GM19467 (cell line): ENCODE measurements at regions not wholly inside any gene's neighbourhood (a gene's known extent, or its start where the extent isn't known, plus 50 kb on each side); places are given as distances from the start of the nearest gene placed in this dataset.
A peak's percentile ranks its signal among the peaks of the same experiment; 100 is the strongest.
"Not testable (repeated sequence)": the region's sequence is repeated elsewhere in the genome, so short reads cannot be mapped to it uniquely, and the experiment has no call there.

ENCODE experiments used
- ATAC-seq: cut with Tn5 transposase; IDR thresholded peaks from one replicate; pipeline ENCODE4 v1.9.1; 2021; ENCODE audit warnings: mild to moderate bottlenecking, moderate library complexity; ENCODE audit not compliant: unreplicated experiment

DNA sequence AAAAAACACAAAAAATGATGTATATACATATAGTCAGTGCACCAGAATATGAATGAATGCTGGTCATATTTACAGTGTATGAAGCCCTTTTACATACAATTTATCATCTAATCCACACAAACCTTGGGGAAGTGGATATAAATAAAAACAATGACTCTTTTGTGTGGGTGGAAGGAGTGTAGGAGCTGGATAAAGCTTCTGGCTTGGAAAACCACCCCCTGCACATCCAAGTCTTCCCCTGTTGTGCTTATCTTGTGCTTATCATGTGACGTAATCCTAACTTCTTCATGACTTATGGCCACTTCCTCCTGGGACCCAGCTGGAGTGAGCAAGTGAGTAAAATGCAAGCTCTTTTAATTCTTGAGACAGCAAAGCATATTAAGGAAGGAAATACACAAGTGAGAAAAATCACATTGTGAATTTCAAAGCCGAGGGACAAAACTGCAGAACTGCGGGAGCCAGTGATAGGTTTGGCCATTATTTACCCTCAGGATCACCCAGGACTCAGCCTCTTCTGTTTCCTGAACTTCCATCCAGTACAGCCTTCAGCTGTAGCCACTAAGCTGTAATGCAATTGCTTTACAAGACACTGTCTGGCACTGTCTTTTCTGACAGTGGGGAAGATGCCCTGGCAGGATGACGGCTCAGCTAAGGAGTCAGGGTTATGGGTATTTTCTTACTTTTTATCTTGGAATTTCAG lies 104.0 kb upstream of the PPM1J start:
- ATAC-seq, result no peak

DNA sequence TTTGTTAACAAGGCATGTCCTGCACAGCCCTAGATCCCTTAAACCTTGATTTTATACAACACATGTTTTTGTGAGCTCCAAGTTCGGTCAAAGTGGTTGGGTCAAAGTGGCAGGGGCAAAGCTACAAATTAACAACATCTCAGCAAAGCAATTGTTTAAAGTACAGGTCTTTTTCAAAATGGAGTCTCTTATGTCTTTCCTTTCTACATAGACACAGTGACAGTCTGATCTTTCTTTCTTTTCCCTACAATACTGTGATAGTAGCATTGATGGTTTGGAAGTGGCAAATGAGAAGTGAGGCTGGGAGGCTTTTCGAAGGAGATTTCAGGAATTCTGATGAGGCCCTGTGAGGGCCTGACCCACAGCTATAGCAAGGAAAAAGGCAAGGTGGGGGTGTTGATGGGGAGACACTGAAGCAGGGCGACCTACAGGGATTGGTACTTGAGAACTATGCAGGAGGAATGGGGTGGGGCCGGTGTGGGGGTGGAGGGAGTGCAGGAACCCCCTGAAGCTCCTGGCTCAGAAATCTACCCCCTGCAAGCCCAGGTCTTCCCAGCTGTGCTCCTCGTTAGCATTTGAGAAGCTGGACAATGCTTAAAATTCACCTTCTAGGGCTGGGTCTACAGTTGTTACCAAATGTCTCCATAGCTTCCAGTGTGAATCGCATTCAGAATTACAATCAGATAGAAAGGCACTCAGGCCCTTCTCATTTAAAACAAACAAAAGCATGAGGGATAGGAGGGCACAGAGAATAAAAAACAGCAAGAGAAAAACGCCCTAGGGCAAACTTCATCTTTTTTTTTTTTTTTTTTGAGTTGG lies 102.6 kb upstream of the PPM1J start:
- ATAC-seq, result no peak

GRCh38 chr1:112815376-112815775 lies 100.2 kb upstream of the PPM1J start:
- no peak for ATAC-seq

DNA sequence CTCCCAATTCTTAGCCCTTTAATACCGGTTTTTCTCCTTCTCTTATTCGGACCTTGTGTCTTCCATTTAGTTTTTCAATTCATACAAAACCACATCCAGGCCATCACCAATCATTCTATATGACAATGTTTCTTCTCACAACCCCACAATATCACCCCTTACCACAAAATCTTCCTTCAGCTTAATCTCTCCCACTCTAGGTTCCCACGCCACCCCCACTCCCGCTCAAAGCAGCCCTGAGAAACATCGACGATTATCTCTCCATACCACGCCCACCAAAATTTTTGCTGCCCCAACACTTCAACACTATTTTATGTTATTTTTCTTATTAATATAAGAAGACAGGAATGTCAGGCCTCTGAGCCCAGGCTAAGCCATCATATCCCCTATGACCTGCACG lies 99.5 kb upstream of the PPM1J start:
- not testable (repeated sequence) for ATAC-seq

GRCh38 chr1:112808861-112809684 lies 93.9 kb upstream of the PPM1J start:
- ATAC-seq, result peak; percentile 56

GRCh38 chr1:112807999-112808398 lies 92.9 kb upstream of the PPM1J start:
- ATAC-seq, result no peak

GRCh38 chr1:112807117-112807516 lies 92.0 kb upstream of the PPM1J start:
- no peak for ATAC-seq

- ATAC-seq, result no peak
Measured at GRCh38 chr1:112806090-112806642, 91.0 kb upstream of the PPM1J start.

DNA sequence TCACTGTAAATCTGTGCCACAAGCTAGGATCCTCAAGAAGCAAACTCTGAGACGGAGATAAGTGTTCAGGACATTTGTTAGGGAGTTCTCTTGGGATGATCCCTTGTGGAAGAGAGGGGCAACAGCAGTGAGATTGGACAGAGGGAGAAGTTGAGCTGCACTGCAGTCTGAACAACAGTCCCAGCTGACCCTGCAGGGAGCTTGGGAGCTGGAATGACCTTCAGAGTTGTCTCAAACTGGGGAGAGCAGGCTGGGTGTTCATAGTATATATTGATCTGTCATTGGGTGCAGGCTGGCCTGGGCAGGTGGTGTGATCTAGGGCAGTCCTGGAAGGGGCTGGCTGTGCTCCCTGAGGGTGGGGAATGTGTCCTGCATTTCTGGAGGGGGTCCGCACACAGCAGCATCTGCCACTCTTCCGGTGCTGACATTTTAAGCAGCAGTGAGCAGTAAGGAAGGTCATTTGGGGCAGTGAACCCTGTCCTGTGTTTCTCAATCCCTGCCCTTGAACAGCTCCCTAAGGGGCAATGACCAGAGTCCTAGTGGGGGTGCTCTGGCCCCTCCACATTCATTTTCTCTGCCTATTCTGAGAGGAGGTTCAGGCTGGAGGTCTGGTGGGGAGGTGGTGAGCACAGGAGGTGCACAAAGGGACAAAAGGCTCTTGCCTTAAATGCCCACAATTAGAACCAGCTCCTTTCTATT lies 90.2 kb upstream of the PPM1J start:
- ATAC-seq, result no peak

GRCh38 chr1:112803906-112804762 lies 89.0 kb upstream of the PPM1J start:
- ATAC-seq, result peak; percentile 84

- no peak for ATAC-seq
Measured at GRCh38 chr1:112800289-112800688, 85.2 kb upstream of the PPM1J start.

GRCh38 chr1:112798292-112798691 lies 83.2 kb upstream of the PPM1J start:
- ATAC-seq, result no peak

GRCh38 chr1:112797224-112797623 lies 82.1 kb upstream of the PPM1J start:
- ATAC-seq, result no peak

GRCh38 chr1:112794654-112795239 lies 79.6 kb upstream of the PPM1J start:
- ATAC-seq, result peak; percentile 68

DNA sequence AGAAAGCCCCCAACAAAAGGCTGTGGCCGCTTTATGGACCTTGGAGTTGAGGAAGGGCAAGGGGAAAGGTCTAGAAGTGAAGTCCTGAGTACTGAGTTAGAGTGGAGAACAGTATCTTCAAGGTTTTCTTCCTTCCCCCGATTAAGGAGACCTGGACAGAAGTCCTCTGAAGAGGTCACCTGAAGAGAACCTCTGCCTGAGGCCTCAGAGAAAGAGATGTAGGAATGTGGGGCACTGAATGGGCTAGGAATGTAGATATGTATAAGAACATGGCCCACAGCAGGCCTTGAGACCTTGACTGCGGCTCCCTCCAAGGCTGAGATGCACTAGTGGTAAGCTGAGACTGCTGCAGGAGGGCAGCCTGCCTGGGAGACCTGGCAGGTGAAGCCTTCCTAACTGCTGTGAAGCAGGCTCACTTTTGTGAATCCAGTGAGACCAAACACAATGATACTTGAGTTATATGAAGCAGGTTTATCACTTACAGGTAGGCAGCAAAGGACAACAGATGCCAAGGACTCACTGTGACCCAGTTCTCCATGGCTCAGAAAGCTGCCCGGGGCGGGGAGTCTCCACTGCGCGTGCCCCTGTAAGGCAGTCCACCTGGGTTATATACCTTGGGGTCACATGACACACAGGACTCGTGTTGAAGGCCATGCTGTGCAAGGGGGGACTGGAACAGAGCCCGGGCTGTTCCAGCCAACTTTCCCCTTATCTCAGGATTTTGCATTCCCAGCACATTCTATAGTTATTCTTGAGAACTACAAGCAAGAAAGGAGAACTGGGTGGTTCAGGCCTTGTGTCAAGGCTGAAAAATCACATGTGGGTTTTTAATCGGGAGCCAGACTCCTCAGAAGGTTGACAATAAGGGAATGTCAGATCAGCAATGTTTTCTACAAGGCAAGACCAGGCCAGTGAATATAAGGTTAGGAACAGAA lies 78.8 kb upstream of the PPM1J start:
- no peak for ATAC-seq

- ATAC-seq, result no peak
Measured at GRCh38 chr1:112791723-112792104, 76.6 kb upstream of the PPM1J start.

GRCh38 chr1:112790920-112791722 lies 76.0 kb upstream of the PPM1J start:
- no peak for ATAC-seq
